Medulla oblongata (tissue), 1 donor: ENCODE measurements at regions not wholly inside any gene's neighbourhood (a gene's known extent, or its start where the extent isn't known, plus 50 kb on each side); places are given as distances from the start of the nearest gene placed in this dataset.
A peak's percentile ranks its signal among the peaks of the same experiment; 100 is the strongest.

Experiments used
- DNase-seq: peaks from one replicate; pipeline ENCODE4 v3.0.0-alpha.2; 2015; ENCODE audit errors: extremely low spot score

- no peak for DNase-seq
These were observed 220.1 kb downstream of the FOXO1 start for GRCh38 chr13:40446365-40446764.

GRCh38 chr13:40447857-40448256 is 218.6 kb downstream of the FOXO1 start:
- no peak for DNase-seq

GRCh38 chr13:40452038-40452666 is 214.3 kb downstream of the FOXO1 start:
- DNase-seq, result peak; percentile 45

- no peak for DNase-seq
These were observed 213.6 kb downstream of the FOXO1 start for GRCh38 chr13:40452741-40453334.

GRCh38 chr13:40453351-40454021 is 213.0 kb downstream of the FOXO1 start:
- no peak for DNase-seq

- DNase-seq, result no peak
These were observed 210.0 kb downstream of the FOXO1 start for GRCh38 chr13:40456397-40456953.

- no peak for DNase-seq
These were observed 209.4 kb downstream of the FOXO1 start for GRCh38 chr13:40456979-40457553.

- no peak for DNase-seq
These were observed 208.3 kb downstream of the FOXO1 start for GRCh38 chr13:40457929-40458719.

GRCh38 chr13:40458720-40458990 is 207.8 kb downstream of the FOXO1 start:
- no peak for DNase-seq

- DNase-seq, result no peak
These were observed 206.3 kb downstream of the FOXO1 start for GRCh38 chr13:40460116-40460515.

GRCh38 chr13:40464337-40465014 is 202.0 kb downstream of the FOXO1 start:
- no peak for DNase-seq

- DNase-seq, result no peak
These were observed 201.4 kb downstream of the FOXO1 start for GRCh38 chr13:40465015-40465390.

- no peak for DNase-seq
These were observed 200.2 kb downstream of the FOXO1 start for GRCh38 chr13:40466272-40466671.

- no peak for DNase-seq
These were observed 198.1 kb downstream of the FOXO1 start for GRCh38 chr13:40468227-40468838.

GRCh38 chr13:40469581-40470310 is 196.7 kb downstream of the FOXO1 start:
- DNase-seq, result no peak

GRCh38 chr13:40470660-40471059 is 195.8 kb downstream of the FOXO1 start:
- DNase-seq, result peak; percentile 50

- DNase-seq, result no peak
These were observed 195.4 kb downstream of the FOXO1 start for GRCh38 chr13:40471076-40471475.

- DNase-seq, result no peak
These were observed 194.5 kb downstream of the FOXO1 start for GRCh38 chr13:40471911-40472310.

- DNase-seq, result no peak
These were observed 193.8 kb downstream of the FOXO1 start for GRCh38 chr13:40472427-40473220.

- no peak for DNase-seq
These were observed 190.8 kb downstream of the FOXO1 start for GRCh38 chr13:40475617-40476016.
